ENCODE measurements at regions not wholly inside any gene's neighbourhood (a gene's known extent, or its start where the extent isn't known, plus 50 kb on each side); places are given as distances from the start of the nearest gene placed in this dataset.
A peak's percentile ranks its signal among the peaks of the same experiment; 100 is the strongest.

GRCh38 chr9:129317179-129318011 lies 139.3 kb upstream of the IER5L start:
- Histone ChIP-seq H3K4me3 (replicated peaks in 1 of 2; ENCODE audit: low read depth in 1 of 2, low read length in 2 of 2) (no peak overlapping the region), H3K9me3 (ENCODE audit: control insufficient read depth in 1 of 2, insufficient read depth in 1 of 2, low read depth in 1 of 2, low read length in 2 of 2) (no peaks in the 10 kb centered on the region), H3K36me3 (ENCODE audit: control insufficient read depth in 1 of 2, insufficient read depth in 2 of 2, low read length in 2 of 2) (no peaks in the 10 kb centered on the region), H3K27ac (ENCODE audit: low read depth, low read length) (no peak overlapping the region), H3K79me2 (ENCODE audit: insufficient read depth, low read length) (no peaks in the 10 kb centered on the region), H3K4me1 (ENCODE audit: control insufficient read depth in 1 of 2, insufficient read depth in 2 of 2, low read length in 2 of 2) (peaks cover 13 to 38% of the 10 kb centered on the region in 2 experiments; a peak in 3 of 4 replicates), H3K9me2 (ENCODE audit: insufficient read depth) (no peaks in the 10 kb centered on the region), H3K27me3 (ENCODE audit: insufficient read depth, low read length) (no peaks in the 10 kb centered on the region), H2AFZ (ENCODE audit: low read depth, low read length, poor library complexity, severe bottlenecking) (peak overlapping the region; percentile 38), H3K9ac (ENCODE audit: low read length) (no peak overlapping the region), H4K20me1 (ENCODE audit: insufficient read depth) (no peaks in the 10 kb centered on the region), H3K4me2 (ENCODE audit: low read length) (no peak overlapping the region)
- DNase-seq (ENCODE audit: low read depth, low spot score) (no peak), ATAC-seq (peak; percentile 84)
- peak; percentile 41; the same call in 1 of the 2 replicates for TF ChIP-seq ZFX (IDR thresholded peaks at IDR 0.05)
- TF ChIP-seq, protein P1, sequence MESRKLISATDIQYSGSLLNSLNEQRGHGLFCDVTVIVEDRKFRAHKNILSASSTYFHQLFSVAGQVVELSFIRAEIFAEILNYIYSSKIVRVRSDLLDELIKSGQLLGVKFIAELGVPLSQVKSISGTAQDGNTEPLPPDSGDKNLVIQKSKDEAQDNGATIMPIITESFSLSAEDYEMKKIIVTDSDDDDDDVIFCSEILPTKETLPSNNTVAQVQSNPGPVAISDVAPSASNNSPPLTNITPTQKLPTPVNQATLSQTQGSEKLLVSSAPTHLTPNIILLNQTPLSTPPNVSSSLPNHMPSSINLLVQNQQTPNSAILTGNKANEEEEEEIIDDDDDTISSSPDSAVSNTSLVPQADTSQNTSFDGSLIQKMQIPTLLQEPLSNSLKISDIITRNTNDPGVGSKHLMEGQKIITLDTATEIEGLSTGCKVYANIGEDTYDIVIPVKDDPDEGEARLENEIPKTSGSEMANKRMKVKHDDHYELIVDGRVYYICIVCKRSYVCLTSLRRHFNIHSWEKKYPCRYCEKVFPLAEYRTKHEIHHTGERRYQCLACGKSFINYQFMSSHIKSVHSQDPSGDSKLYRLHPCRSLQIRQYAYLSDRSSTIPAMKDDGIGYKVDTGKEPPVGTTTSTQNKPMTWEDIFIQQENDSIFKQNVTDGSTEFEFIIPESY (IDR thresholded peaks at IDR 0.05; ENCODE audit: extremely low read depth, insufficient replicate concordance, low read length), result no peak
- ChIA-PET CTCF (no interaction called here), RAD21 (ENCODE audit: low non-redundant PET in 1 of 2, low total read pairs in 2 of 2, uncharacterized antibody in 2 of 2, unreplicated experiment in 2 of 2) (no interaction called here), POLR2A (interaction anchor here (0.5 to 2.0 kb wide), 4 partner anchors 18 to 173 kb away, joined by 3 to 8 read pairs (median 4); partner anchors contain the start of gene IER5L)
- intact Hi-C loops (cut with micrococcal nuclease), result no loop called here
- no TSS peak for BruUV-seq (replicated peaks)

DNA sequence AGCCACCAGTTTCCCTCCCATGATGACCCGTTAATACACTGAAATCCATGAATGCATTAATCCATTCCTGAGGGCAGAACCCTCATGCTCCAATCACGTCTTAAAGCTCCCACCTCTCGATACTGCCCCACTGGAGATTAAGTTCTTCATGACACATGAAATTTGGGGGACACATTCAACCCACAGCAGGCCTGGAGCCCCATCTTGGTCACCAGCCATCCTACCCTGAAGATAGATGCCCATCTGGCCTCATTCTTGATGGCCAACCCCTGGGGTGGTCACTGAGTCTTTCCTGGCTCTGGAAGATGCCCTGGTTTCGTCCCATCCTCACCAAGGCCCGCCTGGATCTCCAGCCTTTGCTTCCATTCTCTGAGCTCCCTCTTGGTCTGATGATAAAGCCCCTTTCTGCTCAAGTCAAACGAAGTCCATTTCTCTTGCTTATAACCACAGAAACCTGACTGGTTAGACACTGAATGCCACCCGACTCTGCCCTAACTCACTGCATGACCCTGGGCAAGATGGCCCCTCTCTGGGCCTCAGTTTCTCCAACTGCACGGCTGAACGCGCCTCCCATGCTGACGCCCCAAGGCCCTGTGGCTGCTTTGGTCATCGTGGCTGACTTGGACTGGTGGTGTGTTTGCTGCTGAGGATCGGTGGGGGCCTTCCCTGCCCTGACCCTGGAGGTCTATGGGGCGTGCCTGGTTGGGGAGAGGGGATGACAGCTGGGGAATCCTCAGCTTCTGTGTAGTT lies 138.4 kb upstream of the IER5L start:
- ATAC-seq (no peak), DNase-seq (ENCODE audit: low read depth, low spot score) (no peak)
- CTCF ChIA-PET, result no interaction called here
- Histone ChIP-seq H3K9me3 (ENCODE audit: control insufficient read depth in 1 of 2, insufficient read depth in 1 of 2, low read depth in 1 of 2, low read length in 2 of 2) (no peaks in the 10 kb centered on the region), H3K27ac (ENCODE audit: low read depth, low read length) (no peak overlapping the region), H3K9ac (ENCODE audit: low read length) (no peak overlapping the region), H3K36me3 (ENCODE audit: control insufficient read depth in 1 of 2, insufficient read depth in 2 of 2, low read length in 2 of 2) (no peaks in the 10 kb centered on the region), H3K9me2 (ENCODE audit: insufficient read depth) (no peaks in the 10 kb centered on the region), H2AFZ (ENCODE audit: low read depth, low read length, poor library complexity, severe bottlenecking) (no peak overlapping the region), H4K20me1 (ENCODE audit: insufficient read depth) (no peaks in the 10 kb centered on the region), H3K27me3 (ENCODE audit: insufficient read depth, low read length) (no peaks in the 10 kb centered on the region), H3K79me2 (ENCODE audit: insufficient read depth, low read length) (no peaks in the 10 kb centered on the region), H3K4me1 (ENCODE audit: control insufficient read depth in 1 of 2, insufficient read depth in 2 of 2, low read length in 2 of 2) (peaks cover 13 to 38% of the 10 kb centered on the region in 2 experiments; a peak in 3 of 4 replicates), H3K4me3 (replicated peaks in 1 of 2; ENCODE audit: low read depth in 1 of 2, low read length in 2 of 2) (no peak overlapping the region), H3K4me2 (ENCODE audit: low read length) (no peak overlapping the region)
- BruUV-seq (replicated peaks), result no TSS peak
- POLR2A ChIA-PET, result interaction anchor here (1.6 to 2.0 kb wide), 2 partner anchors 19 to 138 kb away, joined by 4 to 8 read pairs; partner anchors contain the start of gene IER5L
- intact Hi-C loops (cut with micrococcal nuclease), result no loop called here
- no peak for TF ChIP-seq SP1 (IDR thresholded peaks at IDR 0.05; ENCODE audit: low read depth)
- TF ChIP-seq CEBPB (IDR thresholded peaks at IDR 0.05; ENCODE audit: low read depth), result no peak
- no peak for TF ChIP-seq EZH2phosphoT487 (IDR thresholded peaks at IDR 0.05; ENCODE audit: borderline replicate concordance)
- no peak for TF ChIP-seq EZH2 (IDR thresholded peaks at IDR 0.05)
- no peak for TF ChIP-seq CBX3 (IDR thresholded peaks at IDR 0.05; ENCODE audit: low read depth)
- TF ChIP-seq ZNF274 (IDR thresholded peaks at IDR 0.05; ENCODE audit: low read depth, low read length), result no peak
- no peak for TF ChIP-seq POLR2A (IDR thresholded peaks at IDR 0.05; ENCODE audit: borderline replicate concordance, extremely low read depth, insufficient read depth, insufficient read length)
- no peak for TF ChIP-seq SIN3A (IDR thresholded peaks at IDR 0.05; ENCODE audit: low read depth)
- TF ChIP-seq TCF7L2 (IDR thresholded peaks at IDR 0.05; ENCODE audit: borderline replicate concordance, extremely low read depth, insufficient read depth, insufficient read length), result no peak
- TF ChIP-seq SRF (IDR thresholded peaks at IDR 0.05; ENCODE audit: low read depth), result no peak
- no peak for TF ChIP-seq ZFX (IDR thresholded peaks at IDR 0.05)
- no peak for TF ChIP-seq EGR1 (IDR thresholded peaks at IDR 0.05; ENCODE audit: low read depth)
- no peak for TF ChIP-seq FOSL1 (IDR thresholded peaks at IDR 0.05; ENCODE audit: low read depth)
- TF ChIP-seq, protein P1 (IDR thresholded peaks at IDR 0.05; ENCODE audit: extremely low read depth, insufficient replicate concordance, low read length), result no peak
- RAD21 ChIA-PET (ENCODE audit: low non-redundant PET in 1 of 2, low total read pairs in 2 of 2, uncharacterized antibody in 2 of 2, unreplicated experiment in 2 of 2), result no interaction called here
